Common myeloid progenitor, CD34-positive (primary cell): ENCODE measurements at regions not wholly inside any gene's neighbourhood (a gene's known extent, or its start where the extent isn't known, plus 50 kb on each side); places are given as distances from the start of the nearest gene placed in this dataset.

Experiments used
- CTCF ChIA-PET: fragments of 350-600 bp; sonication (Branson Sonifier 250); formaldehyde crosslinking; loops from one replicate; lab custom pipeline; 2021; ENCODE audit warnings: antibody characterized with exemption; lab: Charles Lee
- POLR2A ChIA-PET: fragments of 350-600 bp; sonication (Branson Sonifier 250); formaldehyde crosslinking; loops from one replicate; lab custom pipeline; 2021; ENCODE audit warnings: antibody characterized with exemption; lab: Charles Lee
- DNase-seq, 3 donors: peaks; one replicate each; pipeline versions ENCODE4 v3.0.0 to v3.0.0-alpha.2; 2013
- H3K27ac ChIP-seq, 2 experiments: 1 replicate in 1 of 2; 2 replicates in 1 of 2; pipeline ENCODE4 v1.7.0; 2013; ENCODE audit warnings: inconsistent platforms in 2 of 2, low read length in 2 of 2, mild to moderate bottlenecking in 2 of 2, low read depth in 1 of 2, moderate library complexity in 1 of 2; ENCODE audit not compliant: severe bottlenecking in 2 of 2, insufficient read depth in 1 of 2, poor library complexity in 1 of 2
- H3K27me3 ChIP-seq, 5 experiments: replicated peaks in 2 of 5; 1 replicate in 3 of 5; 2 replicates in 2 of 5; pipeline versions ENCODE4 v1.6.1 to v1.7.0; 2013; ENCODE audit warnings: low read length in 4 of 5, mild to moderate bottlenecking in 2 of 5, moderate library complexity in 2 of 5, inconsistent platforms in 1 of 5; ENCODE audit not compliant: insufficient read depth in 5 of 5, control insufficient read depth in 4 of 5
- H3K36me3 ChIP-seq, 4 experiments: 1 replicate in 2 of 4; 2 replicates in 2 of 4; pipeline versions ENCODE4 v1.6.1 to v1.7.0; 2013; ENCODE audit warnings: low read length in 3 of 4, control low read depth in 1 of 4, mild to moderate bottlenecking in 1 of 4; ENCODE audit not compliant: control insufficient read depth in 4 of 4, insufficient read depth in 4 of 4
- H3K4me1 ChIP-seq, 4 experiments: 1 replicate in 3 of 4; 2 replicates in 1 of 4; pipeline versions ENCODE4 v1.6.1 to v1.7.1; 2013; ENCODE audit warnings: low read length in 3 of 4, mild to moderate bottlenecking in 3 of 4, control low read depth in 1 of 4, inconsistent platforms in 1 of 4, moderate library complexity in 1 of 4; ENCODE audit not compliant: control insufficient read depth in 4 of 4, insufficient read depth in 4 of 4; ENCODE audit errors: control extremely low read depth in 1 of 4
- H3K4me3 ChIP-seq, 7 experiments: 1 replicate in 4 of 7; 2 replicates in 3 of 7; pipeline versions ENCODE4 v1.5.1 to v1.7.0; 2013; ENCODE audit warnings: mild to moderate bottlenecking in 7 of 7, low read length in 6 of 7, moderate library complexity in 6 of 7, inconsistent platforms in 2 of 7, low read depth in 2 of 7, control low read depth in 1 of 7; ENCODE audit not compliant: insufficient read depth in 4 of 7, control insufficient read depth in 1 of 7; ENCODE audit errors: extremely low read depth in 1 of 7
- H3K9me3 ChIP-seq, 5 experiments: 1 replicate in 4 of 5; 2 replicates in 1 of 5; pipeline versions ENCODE4 v1.6.1 to v1.7.1; 2013; ENCODE audit warnings: low read length in 4 of 5, mild to moderate bottlenecking in 2 of 5, inconsistent platforms in 1 of 5, low read depth in 1 of 5, moderate library complexity in 1 of 5; ENCODE audit not compliant: control insufficient read depth in 4 of 5, insufficient read depth in 2 of 5; ENCODE audit errors: control extremely low read depth in 1 of 5
- WGBS: methylation state at CpG from one replicate; pipeline ENCODE4 v1.1.5; 2013; ENCODE audit not compliant: insufficient coverage; 5-methylcytosine and 5-hydroxymethylcytosine counted together

- Histone ChIP-seq H3K27ac (no peak overlapping the region), H3K9me3 (no peaks in the 10 kb centered on the region), H3K27me3 (no peaks in the 10 kb centered on the region), H3K4me1 (no peaks in the 10 kb centered on the region), H3K4me3 (no peak overlapping the region), H3K36me3 (no peaks in the 10 kb centered on the region)
- POLR2A ChIA-PET = no interaction called here
- CTCF ChIA-PET = no interaction called here
- 79% methylated on average over 4 of the region's 4 CpGs for WGBS
- no peak for DNase-seq
Observed at GRCh38 chrX:147573266-147573665, 338.5 kb upstream of the FMR1 start.

- DNase-seq = peak in 2 of 3 donors; percentile 4 to 10
- Histone ChIP-seq H3K27ac (no peak overlapping the region), H3K36me3 (no peaks in the 10 kb centered on the region), H3K9me3 (no peaks in the 10 kb centered on the region), H3K27me3 (no peaks in the 10 kb centered on the region), H3K4me3 (no peak overlapping the region), H3K4me1 (no peaks in the 10 kb centered on the region)
- ChIA-PET CTCF (no interaction called here), POLR2A (no interaction called here)
- 64% methylated on average over 2 of the region's 3 CpGs for whole genome bisulfite sequencing
Observed at GRCh38 chrX:147602176-147602696, 309.5 kb upstream of the FMR1 start.

- no peaks in the 10 kb centered on the region for H3K4me1 ChIP-seq
- H3K4me3 ChIP-seq = no peak overlapping the region
- ChIA-PET CTCF (no interaction called here), POLR2A (no interaction called here)
- no peak overlapping the region for H3K27ac ChIP-seq
- DNase-seq = no peak
- H3K27me3 ChIP-seq = no peaks in the 10 kb centered on the region
- H3K9me3 ChIP-seq = no peaks in the 10 kb centered on the region
- no peaks in the 10 kb centered on the region for H3K36me3 ChIP-seq
- WGBS = 80% methylated on average over 1 of the region's 5 CpGs
Observed at GRCh38 chrX:147626605-147627004, 285.1 kb upstream of the FMR1 start.

GRCh38 chrX:147635186-147635585 lies 276.5 kb upstream of the FMR1 start:
- 90% methylated on average over 1 of the region's 1 CpG for WGBS

DNA sequence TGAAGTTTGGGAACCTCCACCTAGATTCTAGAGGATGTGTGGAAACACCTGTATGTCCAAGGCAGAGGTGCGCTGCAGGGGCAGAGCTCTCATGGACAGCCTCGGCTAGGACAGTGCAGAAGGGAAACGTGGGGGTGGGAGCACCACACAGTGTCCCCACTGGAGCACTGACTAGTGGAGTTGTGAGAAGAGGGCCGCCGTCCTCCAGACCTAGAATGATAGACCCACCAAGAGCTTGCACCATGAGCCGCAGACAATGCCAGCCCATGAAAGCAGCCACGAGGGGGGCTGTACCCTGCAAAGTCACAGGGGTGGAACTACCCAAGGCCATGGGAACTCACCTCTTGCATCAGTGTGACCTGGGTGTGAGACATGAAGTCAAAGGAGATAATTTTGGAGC lies 274.5 kb upstream of the FMR1 start:
- no peaks in the 10 kb centered on the region for H3K36me3 ChIP-seq
- 86% methylated on average over 7 of the region's 7 CpGs for WGBS
- no peaks in the 10 kb centered on the region for H3K27me3 ChIP-seq
- no peak for DNase-seq
- no peaks in the 10 kb centered on the region for H3K9me3 ChIP-seq
- no peak overlapping the region for H3K27ac ChIP-seq
- no peak overlapping the region for H3K4me3 ChIP-seq
- CTCF ChIA-PET = interaction anchor here (0.8 kb wide), 1 partner anchor 73 kb away, joined by 3 read pairs; no protein-coding TSS in a partner anchor
- no peaks in the 10 kb centered on the region for H3K4me1 ChIP-seq
- POLR2A ChIA-PET = no interaction called here

More at GRCh38 chrX:147635186-147635585, 276.5 kb upstream of the FMR1 start:
- ChIA-PET CTCF (interaction anchor here (0.6 kb wide), 1 partner anchor 31 kb away, joined by 3 read pairs; no protein-coding TSS in a partner anchor), POLR2A (no interaction called here)
- no peaks in the 10 kb centered on the region for H3K4me1 ChIP-seq
- H3K9me3 ChIP-seq = no peaks in the 10 kb centered on the region
- no peak overlapping the region for H3K27ac ChIP-seq
- no peak overlapping the region for H3K4me3 ChIP-seq
- H3K36me3 ChIP-seq = no peaks in the 10 kb centered on the region
- no peak for DNase-seq
- H3K27me3 ChIP-seq = no peaks in the 10 kb centered on the region

- H3K4me3 ChIP-seq = no peak overlapping the region
- no peaks in the 10 kb centered on the region for H3K9me3 ChIP-seq
- no peak overlapping the region for H3K27ac ChIP-seq
- ChIA-PET CTCF (no interaction called here), POLR2A (no interaction called here)
- H3K36me3 ChIP-seq = no peaks in the 10 kb centered on the region
- WGBS = 55% methylated on average over 2 of the region's 4 CpGs
- H3K27me3 ChIP-seq = no peaks in the 10 kb centered on the region
- peaks cover 0 to 6% (median 2%) of the 10 kb centered on the region in 4 experiments for H3K4me1 ChIP-seq
- peak in 2 of 3 donors; percentile 27 to 43 for DNase-seq
Observed at GRCh38 chrX:147646949-147647723, 264.6 kb upstream of the FMR1 start.

- DNase-seq = no peak
- POLR2A ChIA-PET = no interaction called here
- WGBS = 81% methylated on average over 2 of the region's 2 CpGs
- H3K4me1 ChIP-seq = peaks cover 0 to 12% (median 2%) of the 10 kb centered on the region in 4 experiments
- CTCF ChIA-PET = no interaction called here
- no peaks in the 10 kb centered on the region for H3K36me3 ChIP-seq
- H3K9me3 ChIP-seq = no peaks in the 10 kb centered on the region
- H3K27me3 ChIP-seq = no peaks in the 10 kb centered on the region
- H3K27ac ChIP-seq = no peak overlapping the region
- no peak overlapping the region for H3K4me3 ChIP-seq
Observed at GRCh38 chrX:147675819-147676218, 235.9 kb upstream of the FMR1 start.
